ENCODE measurements at regions not wholly inside any gene's neighbourhood (a gene's known extent, or its start where the extent isn't known, plus 50 kb on each side); places are given as distances from the start of the nearest gene placed in this dataset.

GRCh38 chr9:99746406-99746805 lies 75.3 kb upstream of the NR4A3 start:
- no peak overlapping the region for H3K4me3 Mint-ChIP-seq
- Histone ChIP-seq H3T11ph (ENCODE audit: low read length) (no peak overlapping the region), H2BK12ac (ENCODE audit: insufficient read length, low read depth, low read length) (no peak overlapping the region), H3K23ac (ENCODE audit: insufficient read length, low read depth, low read length) (no peak overlapping the region), H3K14ac (ENCODE audit: insufficient read depth, low read length) (no peak overlapping the region), H2AK5ac (ENCODE audit: insufficient read length, low read length) (no peak overlapping the region), H2AFZ (ENCODE audit: low read length) (no peak overlapping the region), H3K27me3 (ENCODE audit: insufficient read depth, low read length) (no peaks in the 10 kb centered on the region), H2BK15ac (ENCODE audit: low read depth, low read length) (no peak overlapping the region), H4K5ac (ENCODE audit: insufficient read length, low read depth, low read length) (no peak overlapping the region), H2BK20ac (ENCODE audit: low read depth, low read length, poor library complexity, severe bottlenecking) (no peak overlapping the region), H3K23me2 (ENCODE audit: insufficient read length, low read depth, low read length, poor library complexity, severe bottlenecking) (no peaks in the 10 kb centered on the region), H3K4me2 (ENCODE audit: insufficient read depth, insufficient read length, low read length) (no peak overlapping the region), H3K9me3 (ENCODE audit: control insufficient read depth, low read depth, low read length) (no peaks in the 10 kb centered on the region), H4K8ac (replicated peaks; ENCODE audit: insufficient read length, low read depth, low read length) (no peak overlapping the region), H3K27ac (ENCODE audit: insufficient read length, low read depth, low read length) (no peak overlapping the region), H3K18ac (ENCODE audit: insufficient read length, low read depth, low read length) (no peak overlapping the region), H3K4me1 (ENCODE audit: insufficient read depth, low read length) (no peaks in the 10 kb centered on the region), H3K4ac (ENCODE audit: low read depth, low read length) (no peak overlapping the region), H4K91ac (ENCODE audit: insufficient read length, low read depth, low read length) (no peak overlapping the region), H3K56ac (ENCODE audit: insufficient read length, low read depth, low read length) (no peak overlapping the region), H3K9ac (ENCODE audit: extremely low read depth, insufficient read length, low read length) (no peak overlapping the region), H4K20me1 (ENCODE audit: control insufficient read depth, insufficient read depth, insufficient read length) (no peaks in the 10 kb centered on the region), H3K79me1 (ENCODE audit: insufficient read depth, low read depth, low read length, poor library complexity, severe bottlenecking) (no peaks in the 10 kb centered on the region), H2BK120ac (ENCODE audit: low read depth, low read length, poor library complexity, severe bottlenecking) (no peak overlapping the region), H2BK5ac (ENCODE audit: insufficient read length, low read length) (no peak overlapping the region), H3K79me2 (ENCODE audit: insufficient read depth, low read length) (no peaks in the 10 kb centered on the region)
- H3K27me3 Mint-ChIP-seq (ENCODE audit: low read depth), result no peaks in the 10 kb centered on the region
- no CpG with 5 or more reads among the region's 1 CpG for WGBS (ENCODE audit: extremely low coverage, insufficient read length, low lambda C conversion rate)
- no peaks in the 10 kb centered on the region for H3K36me3 Mint-ChIP-seq (ENCODE audit: insufficient read depth in 1 of 3, low read depth in 3 of 3)
- no peaks in the 10 kb centered on the region for H3K9me3 Mint-ChIP-seq
- DNase-seq, result no peak
- peaks cover 14 to 15% of the 10 kb centered on the region in 2 experiments for H3K4me1 Mint-ChIP-seq
- no peak overlapping the region for H3K27ac Mint-ChIP-seq
- TF ChIP-seq CTCF (conservative IDR thresholded peaks at IDR 0.05), result no peak
